GM12891 (cell line): ENCODE measurements at regions not wholly inside any gene's neighbourhood (a gene's known extent, or its start where the extent isn't known, plus 50 kb on each side); places are given as distances from the start of the nearest gene placed in this dataset.

Experiments used
- POLR2A ChIP-seq: IDR thresholded peaks from 2 replicates; pipeline ENCODE4 v1.6.1; 2011; ENCODE audit warnings: low read depth, low read length, control low read depth
- POLR2AphosphoS5 ChIP-seq: IDR thresholded peaks from 2 replicates; pipeline ENCODE4 v1.6.1; 2011; ENCODE audit warnings: low read depth, low read length, control low read depth
- POU2F2 ChIP-seq: IDR thresholded peaks from 2 replicates; pipeline ENCODE4 v1.6.1; 2011; ENCODE audit warnings: low read depth, mild to moderate bottlenecking, control low read depth, low read length, moderate library complexity
- SPI1 ChIP-seq: IDR thresholded peaks from 2 replicates; pipeline ENCODE4 v1.6.1; 2011; ENCODE audit warnings: low read depth, low read length, control low read depth
- TAF1 ChIP-seq: IDR thresholded peaks from 2 replicates; pipeline ENCODE4 v1.6.1; 2011; ENCODE audit warnings: low read depth, low read length, control low read depth

GRCh38 chr10:58030208-58030607, 237.5 kb downstream of the IPMK start:
- TF ChIP-seq POLR2AphosphoS5 = no peak
- TF ChIP-seq POU2F2 = no peak
- TF ChIP-seq TAF1 = no peak
- no peak for TF ChIP-seq POLR2A
- no peak for TF ChIP-seq SPI1
